HG03159 (cell line): ENCODE measurements at regions not wholly inside any gene's neighbourhood (a gene's known extent, or its start where the extent isn't known, plus 50 kb on each side); places are given as distances from the start of the nearest gene placed in this dataset.

Experiments used
- ATAC-seq: cut with Tn5 transposase; IDR thresholded peaks from one replicate; pipeline ENCODE4 v1.9.1; 2021; ENCODE audit warnings: mild to moderate bottlenecking, moderate library complexity; ENCODE audit not compliant: unreplicated experiment

- no peak for ATAC-seq
Observed at GRCh38 chr20:40978761-40979160, 49.9 kb upstream of the TOP1 start.
